ENCODE measurements at regions not wholly inside any gene's neighbourhood (a gene's known extent, or its start where the extent isn't known, plus 50 kb on each side); places are given as distances from the start of the nearest gene placed in this dataset.
A peak's percentile ranks its signal among the peaks of the same experiment; 100 is the strongest.

GRCh38 chr3:138890555-138891187 lies 55.9 kb upstream of the PIK3CB start:
- TF ChIP-seq CTCF (IDR thresholded peaks at IDR 0.05; ENCODE audit: low read depth, low read length) = no peak
- TF ChIP-seq MAX (IDR thresholded peaks at IDR 0.05; ENCODE audit: low read depth, low read length) = peak; percentile 93
